Large intestine (tissue), 3 donors: ENCODE measurements at regions not wholly inside any gene's neighbourhood (a gene's known extent, or its start where the extent isn't known, plus 50 kb on each side); places are given as distances from the start of the nearest gene placed in this dataset.

Source experiments
- DNase-seq, 2 donors: peaks; one replicate each; pipeline versions ENCODE4 v3.0.0 to v3.0.0-alpha.2; 2013
- H3K27ac ChIP-seq: one replicate; pipeline ENCODE4 v1.5.1; 2013; ENCODE audit warnings: low read length
- H3K27me3 ChIP-seq: 2 replicates; pipeline ENCODE4 v1.6.1; 2013; ENCODE audit warnings: low read length; ENCODE audit not compliant: control insufficient read depth, insufficient read depth
- H3K36me3 ChIP-seq: 2 replicates; pipeline ENCODE4 v1.6.1; 2013; ENCODE audit warnings: low read length; ENCODE audit not compliant: control insufficient read depth, insufficient read depth
- H3K4me1 ChIP-seq: one replicate; pipeline ENCODE4 v1.6.1; 2013; ENCODE audit warnings: low read length; ENCODE audit not compliant: control insufficient read depth, insufficient read depth
- H3K4me3 ChIP-seq: one replicate; pipeline ENCODE4 v1.5.1; 2013; ENCODE audit warnings: low read length
- H3K9me3 ChIP-seq: one replicate; pipeline ENCODE4 v1.6.1; 2013; ENCODE audit warnings: mild to moderate bottlenecking, low read depth, low read length, moderate library complexity; ENCODE audit not compliant: control insufficient read depth
- WGBS: methylation state at CpG from one replicate; pipeline ENCODE4 v1.1.5; 2013; ENCODE audit warnings: low lambda C conversion rate; ENCODE audit not compliant: insufficient coverage; 5-methylcytosine and 5-hydroxymethylcytosine counted together

- no peak for DNase-seq
- peaks cover 6% of the 10 kb centered on the region for H3K4me1 ChIP-seq
- no peaks in the 10 kb centered on the region for H3K9me3 ChIP-seq
- no peaks in the 10 kb centered on the region for H3K27me3 ChIP-seq
- no peak overlapping the region for H3K27ac ChIP-seq
- H3K4me3 ChIP-seq = no peak overlapping the region
- no CpG with 5 or more reads among the region's 1 CpG for WGBS
- H3K36me3 ChIP-seq = no peaks in the 10 kb centered on the region
These were observed 477.6 kb downstream of the SOX6 start for GRCh38 chr11:15878756-15879155.

- Histone ChIP-seq H3K9me3 (no peaks in the 10 kb centered on the region), H3K36me3 (no peaks in the 10 kb centered on the region), H3K4me3 (no peak overlapping the region), H3K4me1 (peaks cover 14% of the 10 kb centered on the region), H3K27me3 (no peaks in the 10 kb centered on the region), H3K27ac (no peak overlapping the region)
- DNase-seq = no peak
- WGBS = no CpG with 5 or more reads among the region's 3 CpGs
These were observed 476.1 kb downstream of the SOX6 start for GRCh38 chr11:15880291-15880690.

GRCh38 chr11:15882876-15883454, 473.4 kb downstream of the SOX6 start:
- WGBS = 80% methylated on average over 3 of the region's 9 CpGs
- Histone ChIP-seq H3K36me3 (no peaks in the 10 kb centered on the region), H3K4me1 (peaks cover 12% of the 10 kb centered on the region), H3K27me3 (no peaks in the 10 kb centered on the region), H3K9me3 (no peaks in the 10 kb centered on the region), H3K27ac (no peak overlapping the region), H3K4me3 (no peak overlapping the region)
- no peak for DNase-seq

- 80% methylated on average over 1 of the region's 7 CpGs for WGBS
- no peak for DNase-seq
- H3K9me3 ChIP-seq = no peaks in the 10 kb centered on the region
- no peaks in the 10 kb centered on the region for H3K27me3 ChIP-seq
- H3K36me3 ChIP-seq = no peaks in the 10 kb centered on the region
- H3K4me1 ChIP-seq = peaks cover 14% of the 10 kb centered on the region
- H3K4me3 ChIP-seq = no peak overlapping the region
- H3K27ac ChIP-seq = no peak overlapping the region
These were observed 472.9 kb downstream of the SOX6 start for GRCh38 chr11:15883455-15883920.

- Histone ChIP-seq H3K9me3 (no peaks in the 10 kb centered on the region), H3K4me3 (no peak overlapping the region), H3K27ac (no peak overlapping the region), H3K36me3 (no peaks in the 10 kb centered on the region), H3K4me1 (peaks cover 16% of the 10 kb centered on the region), H3K27me3 (no peaks in the 10 kb centered on the region)
- WGBS = 100% methylated on average over 1 of the region's 13 CpGs
- DNase-seq = no peak
These were observed 472.2 kb downstream of the SOX6 start for GRCh38 chr11:15884141-15884540.

GRCh38 chr11:15884777-15885540, 471.4 kb downstream of the SOX6 start:
- H3K27me3 ChIP-seq = no peaks in the 10 kb centered on the region
- peak in 1 of 2 donors; percentile 45 for DNase-seq
- WGBS = no CpG with 5 or more reads among the region's 6 CpGs
- no peaks in the 10 kb centered on the region for H3K36me3 ChIP-seq
- peaks cover 16% of the 10 kb centered on the region for H3K4me1 ChIP-seq
- no peak overlapping the region for H3K4me3 ChIP-seq
- H3K9me3 ChIP-seq = no peaks in the 10 kb centered on the region
- H3K27ac ChIP-seq = no peak overlapping the region

- no peak overlapping the region for H3K27ac ChIP-seq
- H3K4me3 ChIP-seq = no peak overlapping the region
- no CpG with 5 or more reads among the region's 5 CpGs for WGBS
- no peak for DNase-seq
- H3K9me3 ChIP-seq = no peaks in the 10 kb centered on the region
- H3K36me3 ChIP-seq = no peaks in the 10 kb centered on the region
- peaks cover 16% of the 10 kb centered on the region for H3K4me1 ChIP-seq
- no peaks in the 10 kb centered on the region for H3K27me3 ChIP-seq
These were observed 470.5 kb downstream of the SOX6 start for GRCh38 chr11:15885854-15886253.

GRCh38 chr11:15886299-15886698, 470.0 kb downstream of the SOX6 start:
- Histone ChIP-seq H3K9me3 (no peaks in the 10 kb centered on the region), H3K36me3 (no peaks in the 10 kb centered on the region), H3K4me1 (peaks cover 16% of the 10 kb centered on the region), H3K4me3 (no peak overlapping the region), H3K27me3 (no peaks in the 10 kb centered on the region), H3K27ac (no peak overlapping the region)
- no peak for DNase-seq
- no CpG with 5 or more reads among the region's 4 CpGs for WGBS

GRCh38 chr11:15886866-15887265, 469.5 kb downstream of the SOX6 start:
- Histone ChIP-seq H3K4me1 (peaks cover 16% of the 10 kb centered on the region), H3K27ac (no peak overlapping the region), H3K9me3 (no peaks in the 10 kb centered on the region), H3K27me3 (no peaks in the 10 kb centered on the region), H3K36me3 (no peaks in the 10 kb centered on the region), H3K4me3 (no peak overlapping the region)
- no peak for DNase-seq
- WGBS = 100% methylated on average over 1 of the region's 5 CpGs

GRCh38 chr11:15888556-15889345, 467.6 kb downstream of the SOX6 start:
- H3K4me1 ChIP-seq = peaks cover 16% of the 10 kb centered on the region
- DNase-seq = no peak
- no peaks in the 10 kb centered on the region for H3K27me3 ChIP-seq
- no CpG with 5 or more reads among the region's 2 CpGs for WGBS
- H3K36me3 ChIP-seq = no peaks in the 10 kb centered on the region
- no peak overlapping the region for H3K27ac ChIP-seq
- H3K9me3 ChIP-seq = no peaks in the 10 kb centered on the region
- no peak overlapping the region for H3K4me3 ChIP-seq
